ENCODE measurements at regions not wholly inside any gene's neighbourhood (a gene's known extent, or its start where the extent isn't known, plus 50 kb on each side); places are given as distances from the start of the nearest gene placed in this dataset.

GRCh38 chr11:10398525-10398924, 56.5 kb upstream of the AMPD3 start:
- TF ChIP-seq CTCF (IDR thresholded peaks at IDR 0.05) (no peak), POLR2A (IDR thresholded peaks at IDR 0.05) (no peak)
